NCI-H1105 (cell line): ENCODE measurements at regions not wholly inside any gene's neighbourhood (a gene's known extent, or its start where the extent isn't known, plus 50 kb on each side); places are given as distances from the start of the nearest gene placed in this dataset.
"Not testable (repeated sequence)": the region's sequence is repeated elsewhere in the genome, so short reads cannot be mapped to it uniquely, and the experiment has no call there.

Experiments
- DNase-seq: peaks from one replicate; lab custom pipeline; 2025; lab: John Stamatoyannopoulos, UW

DNA sequence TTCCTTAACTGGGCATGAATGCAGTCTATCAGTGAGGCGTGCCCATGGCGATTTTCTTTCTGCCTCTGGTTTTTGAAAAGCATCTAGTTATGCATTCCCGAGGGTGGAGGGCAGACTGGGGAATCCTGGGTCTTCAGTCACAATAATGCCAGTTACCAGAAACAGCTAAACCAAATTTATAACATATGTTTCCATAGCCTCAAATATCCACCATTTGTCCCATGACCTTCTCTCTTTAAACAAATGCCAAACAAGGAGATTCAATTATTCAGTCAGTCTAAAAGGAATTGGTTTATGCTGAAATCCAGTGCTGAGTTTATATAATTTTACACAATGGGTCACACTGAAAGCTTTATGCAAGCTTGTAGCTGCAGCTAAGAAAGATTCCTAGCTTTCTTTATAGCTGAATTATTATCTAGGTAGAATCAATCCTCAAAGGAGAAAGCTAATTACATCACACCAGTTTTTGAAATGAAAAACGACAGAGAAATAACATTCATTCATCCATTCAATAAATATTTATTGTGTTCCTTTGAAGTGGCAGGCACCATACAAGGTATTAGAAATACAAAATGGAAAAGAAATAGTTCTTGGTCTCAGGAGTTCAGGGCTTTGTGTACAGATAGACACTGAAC, 131.3 kb upstream of the RAP1B start:
- DNase-seq, result no peak

GRCh38 chr12:68479896-68480291, 130.8 kb upstream of the RAP1B start:
- DNase-seq, result no peak

DNA sequence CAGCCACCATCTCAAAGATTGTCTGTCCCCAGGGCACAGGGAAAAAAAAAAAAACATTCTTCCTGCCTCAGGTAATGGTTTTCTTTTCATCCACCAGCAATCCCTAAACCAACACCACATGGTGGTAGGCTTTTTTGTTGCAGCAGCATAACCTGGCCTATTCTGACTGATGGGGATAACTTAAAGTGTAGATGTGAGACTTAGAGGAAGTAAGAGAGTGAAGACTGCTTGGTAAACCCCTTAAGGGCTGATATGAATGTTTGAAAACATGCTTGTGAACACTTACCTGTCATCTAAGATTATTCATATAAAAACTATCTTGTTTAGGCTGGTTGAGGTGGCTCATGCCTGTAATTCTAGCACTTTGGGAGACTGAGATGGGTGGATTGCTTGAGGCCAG, 130.2 kb upstream of the RAP1B start:
- no peak for DNase-seq

- DNase-seq, result no peak
These were observed 129.3 kb upstream of the RAP1B start for GRCh38 chr12:68481181-68481941.

DNA sequence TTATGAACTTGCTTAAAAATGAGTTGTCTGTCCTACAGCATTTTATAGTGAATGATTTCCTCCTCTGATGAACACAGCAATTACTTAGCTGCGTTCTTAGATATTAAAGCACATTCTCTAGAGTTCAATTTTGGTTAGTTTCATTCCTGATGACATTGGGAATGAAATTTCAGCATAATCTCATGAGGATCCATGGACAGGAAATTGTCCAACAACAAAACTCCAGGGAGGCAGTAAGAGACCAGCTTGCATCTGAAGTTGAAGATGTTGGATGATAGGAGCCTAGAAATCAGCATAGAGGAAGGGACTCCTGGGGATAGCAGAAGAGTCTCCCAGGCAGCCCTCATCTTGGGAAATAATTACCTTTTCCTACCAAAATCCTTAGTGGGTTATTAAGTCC, 128.7 kb upstream of the RAP1B start:
- no peak for DNase-seq

DNA sequence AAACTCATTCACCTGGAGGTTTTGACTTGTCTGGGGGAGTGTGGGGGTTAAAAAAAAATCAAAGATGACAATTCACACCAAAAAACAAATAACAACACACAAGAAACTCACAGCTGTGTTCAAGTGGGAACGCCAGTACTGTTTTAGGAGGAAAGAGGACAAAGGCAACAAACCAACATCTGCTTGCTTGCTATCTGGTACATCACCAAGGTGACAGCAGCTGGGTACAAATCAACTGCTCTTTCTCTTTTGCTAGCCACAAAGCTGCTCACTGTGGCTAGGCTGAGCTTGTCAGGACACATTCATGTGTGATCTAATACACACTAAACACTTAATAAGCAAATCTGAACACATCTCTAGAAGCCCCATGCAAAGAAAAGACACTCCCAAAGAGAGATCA, 128.0 kb upstream of the RAP1B start:
- no peak for DNase-seq

GRCh38 chr12:68483592-68484383, 126.9 kb upstream of the RAP1B start:
- DNase-seq, result no peak

DNA sequence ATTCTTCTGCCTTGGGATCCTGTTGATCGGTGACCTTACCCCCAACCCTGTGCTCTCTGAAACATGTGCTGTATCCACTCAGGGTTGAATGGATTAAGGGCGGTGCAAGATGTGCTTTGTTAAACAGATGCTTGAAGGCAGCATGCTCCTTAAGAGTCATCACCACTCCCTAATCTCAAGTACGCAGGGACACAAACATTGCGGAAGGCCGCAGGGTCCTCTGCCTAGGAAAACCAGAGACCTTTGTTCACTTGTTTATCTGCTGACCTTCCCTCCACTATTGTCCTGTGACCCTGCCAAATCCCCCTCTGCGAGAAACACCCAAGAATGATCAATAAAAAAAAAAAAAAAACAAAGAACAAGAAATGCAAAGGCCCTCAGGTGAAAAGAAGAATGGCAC, 126.1 kb upstream of the RAP1B start:
- not testable (repeated sequence) for DNase-seq

GRCh38 chr12:68486449-68486848, 124.2 kb upstream of the RAP1B start:
- DNase-seq, result not testable (repeated sequence)

- DNase-seq, result no peak
These were observed 122.9 kb upstream of the RAP1B start for GRCh38 chr12:68487721-68488309.

DNA sequence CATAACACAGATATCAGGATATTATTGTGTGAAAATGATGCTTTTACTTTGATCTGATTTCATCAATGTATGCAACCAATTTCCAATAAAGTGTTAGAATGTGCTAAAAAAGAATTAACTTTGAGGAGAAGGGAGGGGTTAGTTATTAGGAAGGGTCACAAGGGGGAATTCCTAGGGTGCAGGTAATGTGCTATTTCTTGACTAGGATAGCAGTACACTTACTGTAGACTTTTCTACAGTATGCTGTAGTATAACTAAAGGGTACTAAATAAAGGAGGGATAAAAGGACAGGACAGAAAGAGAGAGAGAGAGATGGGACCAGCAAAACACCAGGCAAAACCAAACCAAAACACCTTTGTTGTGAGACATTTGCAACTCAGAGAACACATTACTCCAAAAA, 121.4 kb upstream of the RAP1B start:
- DNase-seq, result no peak

GRCh38 chr12:68490476-68490875, 120.2 kb upstream of the RAP1B start:
- no peak for DNase-seq

DNA sequence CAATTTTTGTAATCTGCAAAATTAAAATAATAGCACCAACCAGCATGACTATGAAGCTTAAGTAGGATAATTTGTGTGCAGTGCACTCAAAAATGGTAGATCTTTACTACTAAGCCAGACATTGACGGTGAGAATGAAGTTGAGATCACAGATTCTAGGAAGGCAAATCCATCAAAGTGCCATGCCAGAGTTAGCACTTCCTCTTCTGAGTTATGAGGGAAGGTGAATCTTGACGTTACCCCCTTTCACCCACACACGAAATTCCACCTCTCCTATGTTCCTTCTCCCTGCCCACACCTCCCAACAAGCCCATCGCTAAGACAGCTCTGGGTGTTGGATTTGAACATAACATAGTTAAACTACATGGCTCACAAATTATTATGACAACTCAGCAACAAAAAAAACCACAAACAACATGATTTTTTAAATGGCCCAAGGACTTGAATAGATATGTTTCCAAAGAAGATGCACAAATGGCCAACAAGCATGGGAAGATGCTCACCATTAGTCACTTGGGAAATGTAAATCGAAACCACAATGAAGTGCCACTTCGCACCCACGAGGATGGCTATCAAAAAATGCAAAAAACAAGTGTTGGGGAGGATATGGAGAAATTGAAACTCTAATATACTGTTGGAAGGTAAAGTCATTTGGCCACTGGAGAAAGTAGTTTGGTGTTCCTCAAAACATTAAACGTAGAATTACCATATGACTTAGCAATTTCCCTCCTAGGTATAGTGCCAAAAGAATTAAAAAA, 119.3 kb upstream of the RAP1B start:
- DNase-seq, result no peak

DNA sequence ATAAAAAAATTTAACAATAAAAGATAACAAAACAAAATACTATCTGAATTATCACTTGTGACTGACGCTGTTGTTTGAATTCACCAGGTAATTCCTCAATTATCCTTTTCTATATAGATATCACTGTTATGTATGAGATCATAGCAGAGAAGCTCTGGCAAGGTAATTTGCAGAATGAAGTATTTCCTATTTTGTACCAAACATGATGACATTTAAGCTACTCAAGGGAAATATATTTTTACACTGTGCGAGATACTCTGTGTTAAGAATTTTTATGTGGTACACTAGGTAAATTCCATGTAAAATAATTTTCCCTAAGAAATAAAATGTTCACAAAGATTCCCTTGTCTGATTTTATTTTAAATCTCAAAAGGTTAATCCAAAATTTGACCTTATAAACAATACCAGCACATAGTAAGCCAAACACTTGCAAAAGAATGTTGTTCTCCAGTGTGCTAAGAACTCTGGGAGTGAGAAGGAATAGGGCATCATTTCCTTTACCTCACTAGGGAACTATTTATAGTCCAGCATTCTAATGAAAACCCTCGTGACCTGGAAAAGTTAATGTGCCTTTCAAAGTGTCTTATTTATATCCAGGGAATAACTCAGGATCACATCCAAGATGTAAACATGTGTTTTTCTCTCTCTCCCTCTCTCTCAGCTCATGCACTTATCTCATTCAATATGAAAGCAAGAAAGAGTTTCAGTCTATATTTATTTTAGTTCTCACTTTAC, 115.2 kb upstream of the RAP1B start:
- no peak for DNase-seq

GRCh38 chr12:68497107-68497506, 113.6 kb upstream of the RAP1B start:
- no peak for DNase-seq

GRCh38 chr12:68497702-68498101, 113.0 kb upstream of the RAP1B start:
- DNase-seq, result no peak

- no peak for DNase-seq
These were observed 112.0 kb upstream of the RAP1B start for GRCh38 chr12:68498736-68499135.

- DNase-seq, result no peak
These were observed 111.1 kb upstream of the RAP1B start for GRCh38 chr12:68499616-68500015.

GRCh38 chr12:68501226-68501625, 109.5 kb upstream of the RAP1B start:
- no peak for DNase-seq

DNA sequence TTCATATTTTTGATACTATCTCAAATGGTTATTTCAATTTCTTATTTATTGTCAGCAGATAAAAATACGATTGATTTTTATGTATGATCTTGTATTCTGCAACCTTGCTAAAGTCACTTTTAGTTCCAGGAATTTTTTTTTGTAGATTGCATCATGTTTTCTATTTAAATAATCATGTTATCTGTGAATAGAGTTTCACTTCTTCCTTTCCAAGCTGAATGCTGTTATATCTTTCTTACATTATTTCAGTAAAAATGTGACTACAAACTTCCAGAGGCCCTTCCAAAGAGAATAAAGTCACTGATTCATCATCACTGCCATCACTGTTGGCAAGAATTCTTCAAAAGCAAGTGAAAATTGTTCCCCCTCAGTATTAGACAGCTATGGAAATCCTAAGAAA, 104.7 kb upstream of the RAP1B start:
- DNase-seq, result no peak

GRCh38 chr12:68506619-68507018, 104.1 kb upstream of the RAP1B start:
- no peak for DNase-seq
